22Rv1 (cell line): ENCODE measurements at regions not wholly inside any gene's neighbourhood (a gene's known extent, or its start where the extent isn't known, plus 50 kb on each side); places are given as distances from the start of the nearest gene placed in this dataset.

Source experiments
- CTCF ChIP-seq: fragments of 450-650 bp; IDR thresholded peaks from 2 replicates; pipeline ENCODE4 v1.5.1; 2017; ENCODE audit warnings: mild to moderate bottlenecking
- ZFX ChIP-seq: fragments of 450-650 bp; IDR thresholded peaks from 2 replicates; pipeline ENCODE4 v1.6.1; 2017; ENCODE audit warnings: antibody characterized with exemption, borderline replicate concordance

GRCh38 chr10:108632144-108632543 is 1291.2 kb downstream of the XPNPEP1 start:
- TF ChIP-seq CTCF (no peak), ZFX (no peak)
